ENCODE measurements at regions not wholly inside any gene's neighbourhood (a gene's known extent, or its start where the extent isn't known, plus 50 kb on each side); places are given as distances from the start of the nearest gene placed in this dataset.

DNA sequence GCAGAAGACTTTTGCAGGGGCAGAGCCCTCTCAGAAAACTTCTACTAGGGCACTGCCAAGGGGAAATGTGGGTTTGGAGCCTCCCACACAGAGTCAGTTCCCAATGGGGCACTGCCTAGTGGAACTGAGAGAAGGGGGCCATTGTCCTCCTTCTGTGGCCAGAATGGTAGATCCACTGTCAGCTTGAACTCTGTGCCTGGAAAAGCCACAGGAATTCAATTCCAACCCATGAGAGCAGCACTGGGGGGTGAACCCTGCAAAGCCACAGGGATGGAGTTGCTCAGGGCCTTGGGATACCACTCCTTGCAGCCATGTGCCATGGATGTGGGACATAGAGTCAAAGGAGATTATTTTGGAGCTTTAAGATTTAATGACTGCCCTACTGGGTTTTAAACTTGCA is 262.2 kb upstream of the SEMA3C start:
- Histone ChIP-seq H2BK5ac (ENCODE audit: low read depth, low read length) (no peak overlapping the region), H4K8ac (ENCODE audit: extremely low read depth, insufficient read depth, low read length) (no peak overlapping the region), H3K79me2 (ENCODE audit: control insufficient read depth in 1 of 2, insufficient read depth in 2 of 2, low read length in 2 of 2) (no peaks in the 10 kb centered on the region), H4K20me1 (replicated peaks in 1 of 2; ENCODE audit: control insufficient read depth in 1 of 2, insufficient read depth in 2 of 2, low read length in 2 of 2) (no peaks in the 10 kb centered on the region), H2AK5ac (ENCODE audit: low read depth, low read length) (no peak overlapping the region), H3K18ac (ENCODE audit: extremely low read depth, low read length) (no peak overlapping the region), H3K9me3 (ENCODE audit: insufficient read depth in 2 of 2, low read depth in 1 of 2, low read length in 1 of 2) (peaks cover 29 to 36% of the 10 kb centered on the region in 2 experiments), H3K23me2 (ENCODE audit: low read depth, low read length) (no peaks in the 10 kb centered on the region), H3K4me3 (ENCODE audit: extremely low read depth in 1 of 4, insufficient read depth in 2 of 4, low read depth in 3 of 4, low read length in 4 of 4) (no peak overlapping the region), H2BK20ac (ENCODE audit: low read length) (no peak overlapping the region), H3K4me2 (ENCODE audit: insufficient read depth in 1 of 2, low read depth in 2 of 2, low read length in 2 of 2) (no peak overlapping the region), H3K4ac (replicated peaks; ENCODE audit: insufficient read length, low read depth, low read length) (no peak overlapping the region), H3K79me1 (ENCODE audit: low read depth, low read length) (no peaks in the 10 kb centered on the region), H2BK15ac (ENCODE audit: low read length) (no peak overlapping the region), H2BK12ac (ENCODE audit: low read depth, low read length) (no peak overlapping the region), H3K23ac (ENCODE audit: insufficient read length) (no peak overlapping the region), H2AFZ (ENCODE audit: low read length) (no peak overlapping the region), H3K27me3 (replicated peaks in 1 of 4; ENCODE audit: control insufficient read depth in 3 of 4, extremely low read depth in 1 of 4, insufficient read depth in 3 of 4, low read length in 3 of 4) (no peaks in the 10 kb centered on the region), H3K9ac (replicated peaks in 1 of 4; ENCODE audit: extremely low read depth in 1 of 4, low read depth in 3 of 4, low read length in 3 of 4) (no peak overlapping the region), H2BK120ac (replicated peaks; ENCODE audit: low read depth, low read length) (no peak overlapping the region), H3K14ac (ENCODE audit: insufficient read length) (no peak overlapping the region), H4K91ac (replicated peaks; ENCODE audit: insufficient read length, low read length) (no peak overlapping the region), H3K56ac (replicated peaks; ENCODE audit: insufficient read length, low read depth, low read length) (no peak overlapping the region), H4K5ac (ENCODE audit: insufficient read length, low read depth, low read length) (no peak overlapping the region), H3K4me1 (replicated peaks in 1 of 4; ENCODE audit: control insufficient read depth in 3 of 4, insufficient read depth in 4 of 4, low read length in 3 of 4) (no peaks in the 10 kb centered on the region), H3K27ac (ENCODE audit: low read depth, low read length) (no peak overlapping the region), H3K36me3 (ENCODE audit: control insufficient read depth in 2 of 4, insufficient read depth in 4 of 4, low read length in 3 of 4) (peaks cover 0 to 9% (median 3%) of the 10 kb centered on the region in 4 experiments; a peak in 3 of 8 replicates)
- no peak for TF ChIP-seq FOSL1 (IDR thresholded peaks at IDR 0.05; ENCODE audit: insufficient read depth, low read depth, low read length)
- no peak for TF ChIP-seq POLR2AphosphoS5 (IDR thresholded peaks at IDR 0.05; ENCODE audit: low read depth, low read length)
- TF ChIP-seq TAF7 (optimal IDR thresholded peaks at IDR 0.05; ENCODE audit: borderline replicate concordance, low read depth, low read length): no peak
- TF ChIP-seq YY1 (IDR thresholded peaks at IDR 0.05; ENCODE audit: low read depth, low read length): no peak
- TF ChIP-seq SUZ12 (IDR thresholded peaks at IDR 0.05; ENCODE audit: low read length): no peak
- no peak for TF ChIP-seq ZNF274 (IDR thresholded peaks at IDR 0.05; ENCODE audit: borderline replicate concordance, extremely low read depth, low read length)
- TF ChIP-seq, protein P1, sequence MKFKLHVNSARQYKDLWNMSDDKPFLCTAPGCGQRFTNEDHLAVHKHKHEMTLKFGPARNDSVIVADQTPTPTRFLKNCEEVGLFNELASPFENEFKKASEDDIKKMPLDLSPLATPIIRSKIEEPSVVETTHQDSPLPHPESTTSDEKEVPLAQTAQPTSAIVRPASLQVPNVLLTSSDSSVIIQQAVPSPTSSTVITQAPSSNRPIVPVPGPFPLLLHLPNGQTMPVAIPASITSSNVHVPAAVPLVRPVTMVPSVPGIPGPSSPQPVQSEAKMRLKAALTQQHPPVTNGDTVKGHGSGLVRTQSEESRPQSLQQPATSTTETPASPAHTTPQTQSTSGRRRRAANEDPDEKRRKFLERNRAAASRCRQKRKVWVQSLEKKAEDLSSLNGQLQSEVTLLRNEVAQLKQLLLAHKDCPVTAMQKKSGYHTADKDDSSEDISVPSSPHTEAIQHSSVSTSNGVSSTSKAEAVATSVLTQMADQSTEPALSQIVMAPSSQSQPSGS (IDR thresholded peaks at IDR 0.05; ENCODE audit: low read length): no peak
- no peak for TF ChIP-seq TEAD4 (IDR thresholded peaks at IDR 0.05; ENCODE audit: low read depth, low read length)
- no peak for TF ChIP-seq SIX5 (IDR thresholded peaks at IDR 0.05; ENCODE audit: low read depth, low read length)
- TF ChIP-seq POLR2A (IDR thresholded peaks at IDR 0.05; ENCODE audit: control extremely low read depth in 1 of 2, low read depth in 2 of 2, low read length in 2 of 2): no peak
- TF ChIP-seq RAD21 (IDR thresholded peaks at IDR 0.05 in 1 of 2, conservative IDR thresholded peaks at IDR 0.05 in 1 of 2; ENCODE audit: low read depth in 2 of 2, low read length in 2 of 2): no peak
- TF ChIP-seq SIRT6 (IDR thresholded peaks at IDR 0.05; ENCODE audit: low read length): no peak
- ChIA-PET POLR2A (ENCODE audit: partially characterized antibody) (no interaction called here), CTCF (ENCODE audit: partially characterized antibody) (no interaction called here)
- DNase-seq (ENCODE audit: low read depth in 1 of 2, low spot score in 2 of 2) (no peak), FAIRE-seq (no peak)
